ENCODE measurements at regions not wholly inside any gene's neighbourhood (a gene's known extent, or its start where the extent isn't known, plus 50 kb on each side); places are given as distances from the start of the nearest gene placed in this dataset.

DNA sequence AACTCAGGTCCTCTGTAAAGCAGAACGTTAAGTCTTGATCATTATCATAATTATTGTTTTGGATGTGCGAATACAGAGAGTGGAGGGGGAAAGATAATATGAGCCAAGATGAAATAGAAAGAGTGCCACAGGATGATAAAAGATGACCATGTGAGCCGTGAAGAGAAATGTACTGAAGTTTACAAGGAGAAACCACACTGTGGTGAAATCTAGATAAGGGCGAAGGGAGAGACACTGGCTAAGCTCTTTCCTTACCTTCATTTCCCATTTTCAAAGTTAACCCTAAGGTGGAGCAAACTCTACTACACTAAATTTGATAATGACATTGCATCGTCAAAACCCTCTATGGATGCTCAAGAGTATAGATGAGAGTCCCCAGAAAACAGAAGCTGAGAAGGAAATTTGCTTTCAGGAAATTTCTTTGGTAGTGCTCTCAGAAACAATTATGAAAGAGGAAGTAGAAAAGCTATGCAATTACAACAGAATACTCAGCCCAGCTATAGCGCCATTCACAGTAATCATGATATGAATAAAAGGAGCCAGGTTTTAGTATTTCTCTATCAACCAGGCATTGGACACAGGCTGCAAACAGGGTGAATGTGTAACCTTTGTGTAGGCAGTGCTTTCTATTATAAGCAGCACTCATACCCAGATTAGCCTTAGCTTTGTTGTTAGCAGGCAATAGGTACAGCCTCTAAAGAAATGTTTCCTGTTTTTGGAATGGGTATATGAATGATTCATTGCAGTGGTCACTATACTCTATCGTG, 1080.7 kb downstream of the GRIK2 start:
- no peak for DNase-seq

DNA sequence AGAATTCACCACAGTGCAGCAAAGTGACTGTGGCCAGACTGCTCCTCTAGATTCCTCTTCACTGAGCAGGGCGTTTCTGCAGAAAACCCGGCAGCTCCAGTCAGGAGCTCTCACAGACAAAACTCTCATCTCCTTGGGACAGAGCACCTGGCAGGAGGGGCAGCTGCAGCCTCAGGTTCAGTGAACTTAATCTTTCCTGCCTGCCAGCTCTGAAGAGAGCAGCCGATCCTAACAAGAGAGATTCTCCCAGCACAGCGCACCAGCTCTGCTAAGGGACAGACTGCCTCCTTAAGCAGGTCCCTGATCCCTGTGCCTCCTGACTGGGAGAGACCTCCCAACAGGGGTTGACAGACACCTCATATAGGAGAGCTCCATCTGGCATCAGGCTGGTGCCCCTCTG, 1065.5 kb downstream of the GRIK2 start:
- DNase-seq = no peak

- DNase-seq = no peak
Measured at GRCh38 chr6:102438171-102438570, 1044.7 kb downstream of the GRIK2 start.

DNA sequence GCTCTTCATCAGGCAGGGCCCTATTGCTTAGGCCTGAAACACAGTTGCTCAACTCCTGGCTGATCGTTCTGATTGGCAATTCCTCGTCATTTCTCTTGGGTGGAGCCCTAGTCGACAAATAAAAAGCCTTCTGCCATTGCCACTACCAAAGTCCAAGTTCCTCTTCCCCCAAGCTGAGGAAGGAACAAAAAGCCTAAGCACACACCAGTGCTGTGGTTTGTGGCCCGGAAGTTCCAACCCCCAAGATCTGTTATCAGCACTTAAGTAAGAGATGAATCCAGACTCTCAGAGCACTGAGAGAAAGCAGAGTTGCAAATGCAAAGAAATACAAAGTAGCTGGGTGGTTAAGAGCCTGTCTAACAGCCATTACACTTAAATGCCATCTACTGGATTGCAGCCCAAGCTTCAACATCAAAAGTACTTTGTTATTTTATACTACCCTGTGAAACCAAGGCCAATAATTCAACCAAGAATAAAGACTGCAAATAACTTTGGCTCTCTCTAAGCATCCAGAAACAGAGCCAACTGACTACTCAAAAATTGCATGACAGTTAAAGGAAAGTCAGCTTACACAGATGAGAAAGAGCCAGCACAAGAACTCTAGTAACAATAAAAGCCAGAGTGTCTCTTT, 1024.0 kb downstream of the GRIK2 start:
- no peak for DNase-seq

DNA sequence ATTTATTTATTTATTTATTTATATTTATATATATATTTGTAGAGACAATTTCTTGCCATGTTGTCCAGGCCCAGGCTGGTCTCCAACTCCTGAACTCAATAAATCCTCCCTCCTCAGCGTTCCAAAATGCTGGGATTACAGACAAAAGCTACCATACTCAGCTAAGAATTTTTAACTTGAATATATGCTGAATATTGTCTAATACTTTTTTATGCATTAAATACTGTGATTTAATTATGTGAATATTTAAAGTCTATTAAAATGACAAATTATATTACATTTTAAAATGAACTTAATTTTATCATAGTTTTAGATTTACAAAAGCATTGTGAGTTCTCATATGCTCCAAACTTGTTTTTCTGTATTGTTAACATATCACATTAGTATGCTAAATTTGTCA, 1022.4 kb downstream of the GRIK2 start:
- no peak for DNase-seq

DNA sequence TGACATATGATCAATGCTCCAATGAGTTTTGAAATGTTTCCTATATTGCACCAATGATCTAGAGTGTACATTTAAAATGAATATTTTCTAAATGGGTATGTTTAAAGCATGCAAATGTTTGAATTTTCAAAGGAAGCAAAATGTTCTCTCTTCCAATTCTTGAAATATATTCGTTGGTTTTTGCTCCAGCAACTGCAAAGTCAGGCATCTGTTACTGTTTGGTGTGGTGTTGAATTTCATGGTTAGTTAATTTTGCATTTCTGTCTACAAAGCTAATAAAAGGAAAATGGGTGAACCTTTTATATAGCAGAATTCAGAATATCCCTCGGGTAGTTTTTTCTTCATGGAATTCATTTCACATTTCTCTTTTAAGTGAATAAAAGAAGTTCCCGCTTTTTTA, 1018.3 kb downstream of the GRIK2 start:
- no peak for DNase-seq

GRCh38 chr6:102407886-102408741, 1014.6 kb downstream of the GRIK2 start:
- DNase-seq = no peak

GRCh38 chr6:102405860-102406259, 1012.4 kb downstream of the GRIK2 start:
- no peak for DNase-seq

DNA sequence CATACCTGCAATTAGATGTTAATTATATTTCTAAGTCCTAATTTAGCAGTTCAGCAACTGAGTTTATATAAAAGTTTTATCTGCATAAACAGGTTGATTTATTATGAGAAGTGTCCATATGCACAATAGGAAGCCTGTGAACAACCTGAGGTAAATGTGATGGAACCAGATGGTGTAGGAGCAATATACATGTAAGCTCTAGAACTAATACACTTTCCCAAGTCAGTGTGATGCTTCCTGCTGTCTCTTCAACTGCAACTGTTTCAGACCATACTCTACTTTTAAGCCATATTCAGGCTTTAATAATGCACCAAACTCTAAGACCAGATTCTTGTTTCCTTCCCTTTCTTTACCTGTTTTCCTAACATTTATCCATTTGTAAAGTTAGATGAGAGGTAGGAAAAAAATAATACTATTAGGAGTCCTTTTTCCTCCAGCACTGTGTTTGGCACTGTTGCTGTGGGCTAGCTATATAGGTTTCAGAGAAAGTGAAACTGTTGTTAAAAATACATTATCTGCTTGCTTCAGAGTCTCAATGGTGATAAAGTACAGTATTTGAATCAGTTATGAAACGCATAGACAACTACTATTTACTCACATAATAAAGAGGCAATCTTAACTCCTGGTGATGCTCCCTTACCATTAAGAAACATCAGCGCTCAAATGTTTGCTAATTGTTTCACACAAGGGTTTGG, 1009.3 kb downstream of the GRIK2 start:
- DNase-seq = no peak

DNA sequence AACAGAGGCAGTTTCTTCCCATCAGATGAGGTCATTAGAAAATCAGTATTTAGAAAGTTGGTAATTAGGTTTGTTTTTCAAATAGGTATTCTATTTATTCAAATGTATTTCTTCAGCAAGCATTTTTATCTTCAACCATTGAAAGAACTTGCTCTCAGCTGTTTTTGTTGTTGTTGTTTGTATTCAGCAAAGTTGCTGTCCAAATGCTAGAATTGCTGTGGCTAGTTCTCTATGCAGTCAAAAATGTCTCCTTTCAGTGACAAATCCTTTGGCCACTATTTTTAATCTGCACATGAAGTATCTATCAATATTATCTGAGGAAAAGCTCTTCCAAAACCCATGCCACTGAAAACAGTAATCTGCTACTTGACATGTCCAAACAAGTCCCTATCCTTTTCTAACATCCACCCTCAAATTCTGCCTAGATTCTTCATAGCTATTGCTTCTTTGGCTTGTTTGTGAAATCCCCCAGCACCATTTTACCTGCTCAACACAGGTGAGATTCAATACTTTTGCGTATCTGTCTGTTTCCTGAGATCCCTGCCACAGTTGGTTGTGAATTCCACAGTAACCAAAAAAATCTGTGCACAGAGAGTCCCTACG, 1005.4 kb downstream of the GRIK2 start:
- no peak for DNase-seq

DNA sequence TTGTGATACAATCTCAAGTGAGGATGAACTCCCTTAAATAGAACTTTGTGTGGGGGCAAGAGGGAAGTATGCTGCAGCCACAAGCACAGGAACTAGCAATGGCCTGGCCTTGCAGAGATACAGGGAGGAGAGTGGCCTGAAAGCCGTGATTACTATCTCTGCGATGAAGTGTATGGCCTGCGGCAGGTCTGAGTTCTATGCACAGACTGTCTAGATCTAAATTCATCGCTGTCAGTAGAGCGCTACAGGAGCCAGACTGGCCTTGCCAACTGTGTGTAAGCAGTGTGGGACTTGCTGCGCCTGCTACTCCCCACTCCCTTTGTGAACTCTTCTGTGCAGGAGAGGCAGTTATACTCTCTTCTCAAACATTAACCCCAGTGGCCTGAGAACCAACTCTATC, 997.0 kb downstream of the GRIK2 start:
- DNase-seq = no peak

DNA sequence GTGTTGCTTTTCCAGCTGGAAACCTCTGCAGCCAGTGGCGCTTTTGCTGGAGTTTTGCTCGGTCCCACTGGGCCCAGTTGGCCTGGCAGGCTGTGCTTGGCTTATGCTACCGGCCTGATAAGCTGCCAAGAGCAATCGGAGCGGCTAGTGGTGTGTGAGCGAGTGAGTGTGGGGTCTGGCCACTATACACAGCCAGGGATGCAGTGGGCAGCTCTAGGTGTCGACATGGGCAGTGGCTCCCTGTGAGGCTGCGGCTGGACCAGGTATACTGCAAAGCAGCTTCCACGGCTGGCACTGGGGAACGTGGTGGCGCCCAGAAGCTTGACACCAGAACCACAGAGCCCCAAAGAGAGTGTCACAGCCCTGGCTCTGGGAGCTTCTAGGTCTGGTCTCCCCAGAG, 996.5 kb downstream of the GRIK2 start:
- DNase-seq = no peak

GRCh38 chr6:102387326-102388033, 994.0 kb downstream of the GRIK2 start:
- DNase-seq = no peak

- DNase-seq = no peak
Measured at GRCh38 chr6:102381203-102381602, 987.7 kb downstream of the GRIK2 start.

DNA sequence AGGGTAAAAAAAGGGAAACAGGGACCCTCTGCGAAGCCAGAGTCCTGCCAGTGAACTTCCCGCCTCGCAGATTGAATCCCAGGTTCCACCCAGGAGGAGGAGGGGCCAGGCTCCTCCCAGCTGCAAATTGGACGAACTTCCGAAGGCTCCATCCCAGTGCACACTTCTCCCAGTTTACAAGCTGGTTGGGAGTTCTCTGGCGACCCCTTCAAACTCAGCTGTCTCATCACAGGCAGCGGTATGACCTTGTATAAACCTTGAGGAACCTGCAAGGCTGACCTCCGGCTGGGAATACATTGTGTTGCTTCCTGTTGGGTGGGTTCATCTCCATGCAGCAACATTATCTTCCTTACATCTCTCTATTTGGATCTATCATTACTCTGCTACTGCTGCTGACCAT, 962.7 kb downstream of the GRIK2 start:
- DNase-seq = no peak

DNA sequence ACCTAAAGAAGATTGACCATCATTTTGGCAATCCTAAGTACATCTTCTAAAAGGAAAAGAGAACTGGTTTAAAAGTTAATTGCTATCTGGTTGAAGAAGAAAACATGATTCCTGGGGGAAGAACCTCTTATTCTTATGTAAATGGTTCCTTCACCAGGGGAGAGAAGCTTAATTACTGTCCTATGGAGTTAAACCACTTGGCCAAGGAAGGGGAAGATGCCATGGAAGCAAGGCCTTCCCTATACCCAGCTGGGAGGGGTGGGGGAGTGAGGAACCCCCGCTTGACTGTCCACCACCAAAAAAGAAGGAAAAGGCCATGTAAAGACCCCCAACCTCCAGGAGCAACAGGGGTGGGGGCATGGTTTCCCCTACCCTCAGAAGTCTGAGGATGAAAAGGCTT, 962.1 kb downstream of the GRIK2 start:
- DNase-seq = no peak

GRCh38 chr6:102352552-102352951, 959.0 kb downstream of the GRIK2 start:
- DNase-seq = no peak

DNA sequence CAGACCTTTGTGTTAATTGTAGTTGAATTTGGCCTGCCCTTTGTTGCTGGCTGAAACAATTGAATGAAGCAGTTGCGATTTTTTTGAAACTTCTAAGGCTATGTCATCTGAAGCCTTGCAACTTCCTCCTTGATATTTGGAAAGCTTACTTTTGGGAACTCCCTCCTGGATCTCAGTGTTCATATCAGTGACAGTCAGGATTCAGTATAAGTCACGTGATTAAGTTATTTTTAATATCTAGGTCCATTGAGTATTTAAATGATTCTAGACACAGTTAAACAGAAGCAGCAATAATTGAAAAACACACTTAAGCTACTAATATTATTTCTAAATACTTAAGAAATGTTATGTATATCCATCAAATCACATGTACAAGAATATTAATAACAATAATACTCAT, 951.3 kb downstream of the GRIK2 start:
- DNase-seq = no peak

DNA sequence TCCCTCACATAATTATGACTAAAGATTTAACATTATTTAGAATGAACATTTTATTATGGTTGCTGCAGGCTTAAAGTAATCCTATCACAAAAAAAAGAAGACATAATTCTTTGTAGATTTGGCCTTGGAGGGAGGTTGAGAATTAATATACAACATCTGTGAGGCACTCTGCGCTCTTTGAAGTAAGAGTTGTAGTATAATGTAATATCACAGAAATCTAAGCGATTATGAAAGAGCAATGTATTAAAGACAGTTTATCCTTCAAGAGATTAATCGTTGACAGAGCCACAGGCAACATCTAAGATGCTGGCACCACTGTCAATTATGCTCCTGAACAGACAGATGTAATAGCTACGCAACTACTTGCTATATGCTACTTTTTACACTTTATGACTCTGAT, 946.8 kb downstream of the GRIK2 start:
- DNase-seq = no peak

DNA sequence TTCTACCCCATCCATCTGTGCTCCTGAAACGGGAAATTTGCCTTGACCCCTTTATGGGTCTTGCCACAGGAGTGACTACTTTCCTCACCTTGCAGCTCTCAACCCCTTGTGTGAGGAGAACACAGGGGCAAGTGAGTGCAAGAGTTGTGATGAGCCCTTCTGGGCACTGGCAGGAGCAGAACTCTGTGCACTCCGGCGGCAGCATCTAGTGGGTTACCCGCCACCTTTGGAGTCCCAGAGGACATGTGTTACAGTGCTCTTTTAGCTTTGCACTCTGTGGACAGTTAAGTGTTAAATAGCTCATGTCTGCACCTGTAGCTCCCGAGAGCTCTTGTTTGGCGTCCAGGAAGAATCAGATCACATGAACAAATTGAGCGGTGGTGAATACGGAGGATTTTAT, 940.2 kb downstream of the GRIK2 start:
- DNase-seq = no peak

DNA sequence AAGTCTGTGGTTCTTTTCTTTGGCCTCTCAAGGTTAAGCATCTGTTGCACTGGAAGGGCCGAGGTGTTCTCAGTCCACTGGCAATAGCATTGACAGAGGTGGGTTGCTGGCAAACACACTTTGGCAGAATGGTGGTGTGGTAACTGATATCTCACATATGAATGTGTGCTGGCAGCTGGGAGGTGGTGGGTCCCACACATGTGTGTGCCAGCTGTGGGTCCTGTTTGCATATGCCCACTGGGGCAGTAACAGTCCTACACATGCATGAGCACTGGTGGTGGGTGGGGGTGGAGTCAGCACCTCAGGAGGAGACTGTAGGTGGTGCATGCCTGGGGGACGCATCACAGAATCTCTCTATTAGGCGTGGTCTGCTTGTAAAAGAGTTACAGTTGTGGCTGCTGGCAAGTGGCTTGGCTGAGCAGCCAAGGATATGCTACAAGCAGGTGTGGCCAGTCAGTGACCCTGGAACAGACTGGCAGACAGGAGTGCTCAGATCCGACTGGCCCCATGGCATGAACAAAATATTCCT, 934.3 kb downstream of the GRIK2 start:
- DNase-seq = no peak

DNA sequence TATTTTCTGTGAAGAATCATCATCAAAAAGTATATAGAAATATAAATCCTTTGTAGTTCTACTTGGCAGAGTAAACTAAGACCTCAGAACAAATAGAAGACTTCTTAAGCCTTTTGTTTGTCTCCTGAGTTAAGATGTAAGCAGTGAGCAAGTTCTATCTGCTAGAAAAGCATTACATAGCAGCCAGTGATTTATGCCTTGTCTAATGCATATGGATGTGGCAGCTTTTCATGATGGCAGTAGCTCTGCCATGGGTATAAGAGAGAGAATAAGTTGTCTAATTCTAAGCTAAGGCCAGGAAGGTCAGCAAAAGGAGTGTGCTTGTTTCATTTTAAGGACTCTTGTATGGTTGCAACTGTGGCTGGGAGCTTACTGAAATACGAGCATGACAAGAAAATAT, 920.2 kb downstream of the GRIK2 start:
- no peak for DNase-seq

Data from CD4-positive, alpha-beta T cell treated with Interleukin-4 for 4 hours (primary cell).